Limb (tissue), 2 donors: ENCODE measurements at regions not wholly inside any gene's neighbourhood (a gene's known extent, or its start where the extent isn't known, plus 50 kb on each side); places are given as distances from the start of the nearest gene placed in this dataset.
"Not testable (repeated sequence)": the region's sequence is repeated elsewhere in the genome, so short reads cannot be mapped to it uniquely, and the experiment has no call there.

ENCODE experiments used
- DNase-seq, 2 donors: peaks; one replicate each; pipeline ENCODE4 v3.0.0-alpha.2; 2016; ENCODE audit errors: extremely low spot score in 2 of 2

GRCh38 chr4:84022564-84022963 is 476.5 kb downstream of the NKX6-1 start:
- DNase-seq = no peak

GRCh38 chr4:84019626-84020025 is 479.5 kb downstream of the NKX6-1 start:
- DNase-seq = no peak

- no peak for DNase-seq
Observed at GRCh38 chr4:84003046-84003445, 467.1 kb downstream of the GPAT3 start.

GRCh38 chr4:84001876-84002569 is 466.1 kb downstream of the GPAT3 start:
- no peak for DNase-seq

GRCh38 chr4:83996254-83996653 is 460.3 kb downstream of the GPAT3 start:
- DNase-seq = no peak

- DNase-seq = no peak
Observed at GRCh38 chr4:83993774-83994173, 457.9 kb downstream of the GPAT3 start.

GRCh38 chr4:83989835-83990234 is 453.9 kb downstream of the GPAT3 start:
- DNase-seq = no peak

- DNase-seq = no peak
Observed at GRCh38 chr4:83981156-83981555, 445.2 kb downstream of the GPAT3 start.

- DNase-seq = no peak
Observed at GRCh38 chr4:83979773-83980172, 443.9 kb downstream of the GPAT3 start.

- no peak for DNase-seq
Observed at GRCh38 chr4:83974111-83974780, 438.3 kb downstream of the GPAT3 start.

- DNase-seq = no peak
Observed at GRCh38 chr4:83964996-83965541, 429.2 kb downstream of the GPAT3 start.

GRCh38 chr4:83962492-83962891 is 426.6 kb downstream of the GPAT3 start:
- no peak for DNase-seq

GRCh38 chr4:83961575-83961974 is 425.7 kb downstream of the GPAT3 start:
- no peak for DNase-seq

GRCh38 chr4:83959160-83959559 is 423.3 kb downstream of the GPAT3 start:
- no peak for DNase-seq

- DNase-seq = no peak
Observed at GRCh38 chr4:83947830-83948193, 411.9 kb downstream of the GPAT3 start.

- no peak for DNase-seq
Observed at GRCh38 chr4:83947125-83947829, 411.4 kb downstream of the GPAT3 start.

- not testable (repeated sequence) for DNase-seq
Observed at GRCh38 chr4:83943691-83944090, 407.8 kb downstream of the GPAT3 start.

GRCh38 chr4:83932750-83933391 is 397.0 kb downstream of the GPAT3 start:
- no peak for DNase-seq

- no peak for DNase-seq
Observed at GRCh38 chr4:83931659-83932438, 395.9 kb downstream of the GPAT3 start.

- DNase-seq = no peak
Observed at GRCh38 chr4:83929550-83929949, 393.6 kb downstream of the GPAT3 start.

GRCh38 chr4:83926950-83927349 is 391.0 kb downstream of the GPAT3 start:
- DNase-seq = no peak
